ENCODE measurements at regions not wholly inside any gene's neighbourhood (a gene's known extent, or its start where the extent isn't known, plus 50 kb on each side); places are given as distances from the start of the nearest gene placed in this dataset.
"Not testable (repeated sequence)": the region's sequence is repeated elsewhere in the genome, so short reads cannot be mapped to it uniquely, and the experiment has no call there.

DNA sequence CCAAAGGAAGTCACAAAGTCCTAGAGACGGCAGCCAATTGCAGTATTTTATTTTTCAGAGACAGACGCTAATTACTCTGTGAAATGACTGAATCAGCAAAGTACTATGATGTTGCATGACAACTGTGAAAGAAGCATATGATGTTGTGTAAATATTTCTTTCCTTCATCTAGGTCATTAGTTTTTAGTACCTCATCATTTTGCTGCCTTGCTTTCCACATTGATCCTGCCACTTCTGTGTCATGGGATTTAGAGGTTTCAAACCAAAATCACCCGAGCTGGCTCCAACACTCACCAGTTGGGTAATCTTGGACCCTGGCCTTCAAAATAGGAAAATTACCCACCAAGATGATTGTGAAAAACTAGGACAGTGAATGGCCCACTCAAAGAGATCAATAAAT, 585.2 kb downstream of the ACTL7B start:
- DNase-seq (ENCODE audit: low spot score in 2 of 2) = no peak
- Mint-ChIP-seq H3K9me3 (peaks cover 12% of the 10 kb centered on the region), H3K27ac (no peak overlapping the region), H3K36me3 (no peaks in the 10 kb centered on the region), H3K4me3 (no peak overlapping the region), H3K4me1 (no peaks in the 10 kb centered on the region)
- ATAC-seq = no peak

GRCh38 chr9:108270051-108270450, 585.7 kb downstream of the ACTL7B start:
- Mint-ChIP-seq H3K36me3 (no peaks in the 10 kb centered on the region), H3K4me1 (no peaks in the 10 kb centered on the region), H3K4me3 (no peak overlapping the region), H3K27ac (no peak overlapping the region), H3K9me3 (peaks cover 12% of the 10 kb centered on the region)
- DNase-seq (ENCODE audit: low spot score in 2 of 2) (no peak), ATAC-seq (no peak)

DNA sequence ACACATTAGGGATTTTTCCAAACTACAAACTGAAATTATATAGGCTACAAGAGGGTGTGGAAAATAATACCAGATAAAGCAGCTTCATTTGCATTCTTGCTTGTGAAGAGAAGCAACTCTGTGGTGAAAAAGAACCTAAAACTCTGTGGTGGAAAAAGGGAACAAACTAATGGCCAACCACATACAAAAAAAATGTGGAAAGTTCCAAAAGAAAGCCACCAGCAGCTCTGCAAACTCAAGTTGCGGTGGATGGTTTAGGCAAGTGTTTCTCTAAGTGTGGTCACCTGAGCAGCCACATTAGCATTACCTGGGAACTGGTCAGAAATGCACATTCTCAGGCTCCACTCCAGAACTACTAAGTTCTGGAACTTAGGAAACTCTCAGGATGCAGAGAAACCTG, 586.4 kb downstream of the ACTL7B start:
- Mint-ChIP-seq H3K9me3 (peaks cover 8% of the 10 kb centered on the region), H3K4me3 (no peak overlapping the region), H3K36me3 (no peaks in the 10 kb centered on the region), H3K4me1 (no peaks in the 10 kb centered on the region), H3K27ac (no peak overlapping the region)
- ATAC-seq (no peak), DNase-seq (ENCODE audit: low spot score in 2 of 2) (no peak)

GRCh38 chr9:108265065-108265464, 590.7 kb downstream of the ACTL7B start:
- no peaks in the 10 kb centered on the region for H3K36me3 Mint-ChIP-seq
- H3K4me1 Mint-ChIP-seq = no peaks in the 10 kb centered on the region
- ATAC-seq (no peak), DNase-seq (ENCODE audit: low spot score in 2 of 2) (no peak)
- no peak overlapping the region for H3K4me3 Mint-ChIP-seq
- H3K9me3 Mint-ChIP-seq = peaks cover 10% of the 10 kb centered on the region
- H3K27ac Mint-ChIP-seq = no peak overlapping the region

- Mint-ChIP-seq H3K4me3 (no peak overlapping the region), H3K9me3 (peaks cover 10% of the 10 kb centered on the region), H3K36me3 (no peaks in the 10 kb centered on the region), H3K27ac (no peak overlapping the region), H3K4me1 (no peaks in the 10 kb centered on the region)
- ATAC-seq = no peak
- no peak for DNase-seq (ENCODE audit: low spot score in 2 of 2)
These were observed 591.7 kb downstream of the ACTL7B start for GRCh38 chr9:108264093-108264492.

DNA sequence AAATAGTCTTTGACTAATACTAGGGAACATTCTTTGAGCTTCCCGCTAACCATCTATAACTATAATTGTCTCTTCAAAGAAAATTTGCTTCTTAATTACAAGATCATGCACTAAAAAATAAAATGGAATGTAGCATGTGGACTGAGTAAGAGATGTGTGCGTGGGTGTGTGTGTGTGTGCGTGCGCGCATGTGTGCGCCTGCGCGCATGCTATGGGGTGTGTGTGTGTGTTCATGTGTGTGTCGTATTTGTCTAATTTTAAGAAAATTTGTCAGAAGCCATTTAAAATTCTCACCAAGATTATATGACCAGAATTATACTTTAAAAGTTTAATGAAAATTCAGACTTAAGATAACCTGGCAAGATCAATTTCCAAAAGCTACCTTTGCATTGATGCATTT, 593.0 kb downstream of the ACTL7B start:
- peaks cover 9% of the 10 kb centered on the region for H3K9me3 Mint-ChIP-seq
- no peaks in the 10 kb centered on the region for H3K4me1 Mint-ChIP-seq
- H3K27ac Mint-ChIP-seq = no peak overlapping the region
- ATAC-seq (no peak), DNase-seq (ENCODE audit: low spot score in 2 of 2) (no peak)
- H3K4me3 Mint-ChIP-seq = no peak overlapping the region
- no peaks in the 10 kb centered on the region for H3K36me3 Mint-ChIP-seq

GRCh38 chr9:108259917-108260675, 595.7 kb downstream of the ACTL7B start:
- Mint-ChIP-seq H3K27ac (no peak overlapping the region), H3K4me3 (no peak overlapping the region), H3K9me3 (peaks cover 5% of the 10 kb centered on the region), H3K36me3 (no peaks in the 10 kb centered on the region), H3K4me1 (no peaks in the 10 kb centered on the region)
- ATAC-seq = no peak
- no peak for DNase-seq (ENCODE audit: low spot score in 2 of 2)

DNA sequence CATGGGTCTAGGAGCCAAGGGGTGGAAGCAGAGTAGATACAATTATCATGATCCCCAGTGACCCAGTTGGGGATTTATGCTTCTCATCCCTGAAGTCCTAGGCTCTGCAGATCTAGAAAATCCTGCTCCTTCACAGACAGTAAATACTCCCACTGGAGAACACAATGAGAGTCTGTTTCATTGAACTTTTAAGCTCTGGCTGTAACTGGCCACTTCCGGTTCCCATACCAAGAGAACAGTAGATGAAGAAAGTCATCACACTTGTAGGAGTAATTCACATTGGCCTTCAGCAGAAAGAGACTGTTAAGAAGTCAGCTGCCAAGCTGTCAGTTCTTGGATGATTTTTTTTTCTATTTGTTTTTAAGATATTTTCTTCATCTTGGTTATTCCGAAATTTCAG, 597.1 kb downstream of the ACTL7B start:
- Mint-ChIP-seq H3K9me3 (peaks cover 7% of the 10 kb centered on the region), H3K4me1 (no peaks in the 10 kb centered on the region), H3K4me3 (no peak overlapping the region), H3K27ac (no peak overlapping the region), H3K36me3 (no peaks in the 10 kb centered on the region)
- DNase-seq (ENCODE audit: low spot score in 2 of 2) = no peak
- ATAC-seq = no peak

- H3K4me1 Mint-ChIP-seq = no peaks in the 10 kb centered on the region
- peaks cover 7% of the 10 kb centered on the region for H3K9me3 Mint-ChIP-seq
- H3K27ac Mint-ChIP-seq = no peak overlapping the region
- no peaks in the 10 kb centered on the region for H3K36me3 Mint-ChIP-seq
- no peak overlapping the region for H3K4me3 Mint-ChIP-seq
- ATAC-seq (no peak), DNase-seq (ENCODE audit: low spot score in 2 of 2) (no peak)
These were observed 598.4 kb downstream of the ACTL7B start for GRCh38 chr9:108257382-108257781.

- no peak for ATAC-seq
- Mint-ChIP-seq H3K36me3 (no peaks in the 10 kb centered on the region), H3K27ac (no peak overlapping the region), H3K4me1 (no peaks in the 10 kb centered on the region), H3K4me3 (no peak overlapping the region), H3K9me3 (peaks cover 7% of the 10 kb centered on the region)
- DNase-seq (ENCODE audit: low spot score in 2 of 2) = no peak
These were observed 601.5 kb downstream of the ACTL7B start for GRCh38 chr9:108254236-108254635.

- not testable (repeated sequence) for DNase-seq (ENCODE audit: low spot score in 2 of 2); H3K4me1 Mint-ChIP-seq; H3K9me3 Mint-ChIP-seq; H3K4me3 Mint-ChIP-seq; H3K27ac Mint-ChIP-seq; H3K36me3 Mint-ChIP-seq; ATAC-seq
These were observed 608.4 kb downstream of the ACTL7B start for GRCh38 chr9:108247391-108247790.

DNA sequence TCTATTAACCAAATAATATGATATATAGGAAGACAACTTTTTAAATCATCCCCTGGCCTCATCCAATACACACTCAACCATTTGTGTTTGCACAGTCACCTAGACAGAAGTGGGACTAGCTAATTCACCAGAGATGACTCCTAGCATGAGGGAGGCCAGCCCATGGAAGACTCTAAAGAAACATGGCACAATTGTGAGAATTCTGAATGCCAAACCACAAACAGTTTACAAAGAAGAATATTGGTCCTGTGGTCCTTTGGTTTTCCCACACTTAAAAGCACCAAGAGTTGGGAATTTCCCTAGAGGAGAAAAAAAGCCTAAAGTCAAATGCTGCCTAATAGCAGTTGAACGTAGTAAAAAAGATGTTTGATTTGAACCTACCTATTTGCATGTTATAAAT, 609.9 kb downstream of the ACTL7B start:
- ATAC-seq (no peak), DNase-seq (ENCODE audit: low spot score in 2 of 2) (no peak)
- Mint-ChIP-seq H3K9me3 (peaks cover 12% of the 10 kb centered on the region), H3K4me1 (no peaks in the 10 kb centered on the region), H3K36me3 (no peaks in the 10 kb centered on the region), H3K4me3 (no peak overlapping the region), H3K27ac (no peak overlapping the region)

- Mint-ChIP-seq H3K4me1 (no peaks in the 10 kb centered on the region), H3K36me3 (no peaks in the 10 kb centered on the region), H3K27ac (no peak overlapping the region), H3K4me3 (no peak overlapping the region), H3K9me3 (peaks cover 12% of the 10 kb centered on the region)
- ATAC-seq (no peak), DNase-seq (ENCODE audit: low spot score in 2 of 2) (no peak)
These were observed 610.5 kb downstream of the ACTL7B start for GRCh38 chr9:108245331-108245730.

DNA sequence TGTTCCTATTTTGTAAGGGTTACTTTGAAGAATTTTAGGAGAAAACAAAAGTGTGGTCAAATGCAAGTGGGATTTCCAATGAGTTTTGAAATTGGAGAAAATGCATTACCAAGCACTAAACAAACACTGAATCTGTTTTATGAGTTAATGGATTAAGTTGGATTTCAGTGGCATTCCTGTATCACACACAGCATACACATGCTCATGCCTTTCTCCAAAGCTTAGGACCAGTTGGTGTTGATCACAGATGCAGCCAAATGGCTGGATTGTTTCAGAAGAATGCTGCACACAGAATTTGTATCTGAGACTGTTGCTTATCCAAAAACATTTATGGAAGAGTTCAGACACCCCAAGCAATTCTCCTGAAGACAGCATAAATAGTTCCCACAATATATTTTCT, 611.1 kb downstream of the ACTL7B start:
- no peaks in the 10 kb centered on the region for H3K4me1 Mint-ChIP-seq
- DNase-seq (ENCODE audit: low spot score in 2 of 2) = no peak
- no peak overlapping the region for H3K4me3 Mint-ChIP-seq
- H3K36me3 Mint-ChIP-seq = no peaks in the 10 kb centered on the region
- H3K9me3 Mint-ChIP-seq = peaks cover 10% of the 10 kb centered on the region
- ATAC-seq = no peak
- H3K27ac Mint-ChIP-seq = no peak overlapping the region

GRCh38 chr9:108241384-108242073, 614.3 kb downstream of the ACTL7B start:
- H3K4me3 Mint-ChIP-seq = no peak overlapping the region
- no peak for ATAC-seq

DNA sequence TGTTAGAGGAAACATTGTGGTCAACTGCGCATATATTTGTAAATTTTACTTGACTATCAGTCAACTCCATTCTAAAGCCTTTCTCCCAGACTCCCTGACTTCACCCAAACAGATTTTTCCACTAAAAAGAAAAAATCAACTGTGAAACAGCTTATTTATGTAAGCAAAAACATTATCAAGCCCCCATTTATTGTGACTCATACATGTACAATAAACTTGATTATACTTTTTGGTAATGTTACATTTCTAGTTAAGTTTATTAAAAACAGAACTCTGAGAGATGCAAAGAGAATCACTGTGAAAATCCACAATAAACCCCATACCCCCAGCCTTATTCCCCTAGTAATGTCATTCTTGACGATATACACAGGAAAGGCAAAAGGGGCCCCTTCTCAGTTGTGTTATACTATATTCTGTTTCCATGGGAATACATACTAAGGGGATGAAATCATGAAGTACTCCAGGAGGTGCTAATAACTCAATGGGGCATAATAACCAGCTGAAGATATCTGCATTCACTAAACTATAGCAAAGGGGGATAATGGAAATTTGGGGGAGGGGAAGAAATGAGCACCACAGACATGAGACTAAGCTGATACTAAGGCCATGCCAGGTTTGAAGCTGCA, 616.0 kb downstream of the ACTL7B start:
- no peaks in the 10 kb centered on the region for H3K36me3 Mint-ChIP-seq
- H3K9me3 Mint-ChIP-seq = peaks cover 16% of the 10 kb centered on the region
- no peak overlapping the region for H3K27ac Mint-ChIP-seq
- no peaks in the 10 kb centered on the region for H3K4me1 Mint-ChIP-seq
- no peak overlapping the region for H3K4me3 Mint-ChIP-seq
- DNase-seq (ENCODE audit: low spot score in 2 of 2) (no peak), ATAC-seq (no peak)

More at GRCh38 chr9:108241384-108242073, 614.3 kb downstream of the ACTL7B start:
- Mint-ChIP-seq H3K27ac (no peak overlapping the region), H3K36me3 (no peaks in the 10 kb centered on the region), H3K4me1 (no peaks in the 10 kb centered on the region), H3K9me3 (peaks cover 10% of the 10 kb centered on the region)
- no peak for DNase-seq (ENCODE audit: low spot score in 2 of 2)

All from stimulated activated effector memory CD8-positive, alpha-beta T cell treated with anti-CD3 and anti-CD28 coated beads, Interleukin-12 subunit alpha, Interleukin-12 subunit beta, amount 100 ng/mL, for 72 hours (primary cell).